Gastrocnemius medialis (tissue), 4 donors: ENCODE measurements at regions not wholly inside any gene's neighbourhood (a gene's known extent, or its start where the extent isn't known, plus 50 kb on each side); places are given as distances from the start of the nearest gene placed in this dataset.

ENCODE experiments used
- POLR2A ChIP-seq, 2 donors: fragments of 450-650 bp; IDR thresholded peaks; one replicate each; pipeline ENCODE4 v1.6.1; 2017; ENCODE audit warnings: antibody characterized with exemption in 2 of 2, mild to moderate bottlenecking in 2 of 2, moderate library complexity in 2 of 2
- TF ChIP-seq, protein P1 (sequence below), 5 experiments: fragments of 450-650 bp in 3 of 5; fragments of 200-600 bp in 2 of 5; sonication (generic) in 2 of 5; IDR thresholded peaks in 4 of 5; conservative IDR thresholded peaks in 1 of 5; 1 replicate in 4 of 5; 2 replicates in 1 of 5; pipeline ENCODE4 v1.5.1; 2016 to 2019; ENCODE audit warnings: antibody characterized with exemption in 5 of 5, mild to moderate bottlenecking in 3 of 5, moderate library complexity in 3 of 5

DNA sequence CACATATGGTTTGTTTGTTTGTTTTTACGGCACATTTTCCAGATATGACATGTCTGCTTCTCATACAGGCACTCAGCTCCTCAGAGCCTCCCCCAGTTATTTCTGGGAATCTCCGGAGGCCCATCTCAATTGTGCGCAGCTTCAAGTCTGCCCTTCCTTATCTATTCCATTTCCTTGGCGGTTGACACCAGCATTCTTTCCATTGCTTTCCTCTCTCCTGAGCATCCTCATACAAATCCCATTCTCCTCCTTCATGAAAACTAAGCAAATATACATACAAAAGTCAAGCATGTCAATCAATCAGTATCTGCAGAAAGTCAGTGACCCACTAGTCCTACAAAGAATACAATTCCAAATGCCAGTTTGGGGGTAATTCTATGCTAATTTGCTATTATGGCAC is 166.7 kb downstream of the SQOR start:
- no peak for TF ChIP-seq POLR2A (IDR thresholded peaks at IDR 0.05)
- TF ChIP-seq, protein P1, sequence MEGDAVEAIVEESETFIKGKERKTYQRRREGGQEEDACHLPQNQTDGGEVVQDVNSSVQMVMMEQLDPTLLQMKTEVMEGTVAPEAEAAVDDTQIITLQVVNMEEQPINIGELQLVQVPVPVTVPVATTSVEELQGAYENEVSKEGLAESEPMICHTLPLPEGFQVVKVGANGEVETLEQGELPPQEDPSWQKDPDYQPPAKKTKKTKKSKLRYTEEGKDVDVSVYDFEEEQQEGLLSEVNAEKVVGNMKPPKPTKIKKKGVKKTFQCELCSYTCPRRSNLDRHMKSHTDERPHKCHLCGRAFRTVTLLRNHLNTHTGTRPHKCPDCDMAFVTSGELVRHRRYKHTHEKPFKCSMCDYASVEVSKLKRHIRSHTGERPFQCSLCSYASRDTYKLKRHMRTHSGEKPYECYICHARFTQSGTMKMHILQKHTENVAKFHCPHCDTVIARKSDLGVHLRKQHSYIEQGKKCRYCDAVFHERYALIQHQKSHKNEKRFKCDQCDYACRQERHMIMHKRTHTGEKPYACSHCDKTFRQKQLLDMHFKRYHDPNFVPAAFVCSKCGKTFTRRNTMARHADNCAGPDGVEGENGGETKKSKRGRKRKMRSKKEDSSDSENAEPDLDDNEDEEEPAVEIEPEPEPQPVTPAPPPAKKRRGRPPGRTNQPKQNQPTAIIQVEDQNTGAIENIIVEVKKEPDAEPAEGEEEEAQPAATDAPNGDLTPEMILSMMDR (IDR thresholded peaks at IDR 0.05 in 4 of 5, conservative IDR thresholded peaks at IDR 0.05 in 1 of 5) = no peak
